GM18909 (cell line): ENCODE measurements at regions not wholly inside any gene's neighbourhood (a gene's known extent, or its start where the extent isn't known, plus 50 kb on each side); places are given as distances from the start of the nearest gene placed in this dataset.
"Not testable (repeated sequence)": the region's sequence is repeated elsewhere in the genome, so short reads cannot be mapped to it uniquely, and the experiment has no call there.

ENCODE experiments used
- ATAC-seq: cut with Tn5 transposase; IDR thresholded peaks from one replicate; pipeline ENCODE4 v1.9.1; 2021; ENCODE audit warnings: mild to moderate bottlenecking; ENCODE audit not compliant: unreplicated experiment, poor library complexity

GRCh38 chr2:215726070-215726469, 287.3 kb downstream of the MREG start:
- ATAC-seq, result no peak

- ATAC-seq, result no peak
Measured at GRCh38 chr2:215724146-215724545, 288.3 kb upstream of the FN1 start.

- ATAC-seq, result no peak
Measured at GRCh38 chr2:215723631-215724011, 287.8 kb upstream of the FN1 start.

GRCh38 chr2:215722986-215723630, 287.2 kb upstream of the FN1 start:
- ATAC-seq, result no peak

- ATAC-seq, result no peak
Measured at GRCh38 chr2:215722125-215722524, 286.3 kb upstream of the FN1 start.

GRCh38 chr2:215721515-215721914, 285.6 kb upstream of the FN1 start:
- not testable (repeated sequence) for ATAC-seq

- ATAC-seq, result no peak
Measured at GRCh38 chr2:215718890-215719289, 283.0 kb upstream of the FN1 start.

GRCh38 chr2:215718436-215718835, 282.6 kb upstream of the FN1 start:
- ATAC-seq, result no peak

- ATAC-seq, result no peak
Measured at GRCh38 chr2:215717501-215718381, 281.9 kb upstream of the FN1 start.

GRCh38 chr2:215716956-215717355, 281.1 kb upstream of the FN1 start:
- ATAC-seq, result no peak

- ATAC-seq, result no peak
Measured at GRCh38 chr2:215712871-215713790, 277.3 kb upstream of the FN1 start.

- ATAC-seq, result no peak
Measured at GRCh38 chr2:215712219-215712868, 276.5 kb upstream of the FN1 start.

- ATAC-seq, result no peak
Measured at GRCh38 chr2:215711471-215712034, 275.7 kb upstream of the FN1 start.

- no peak for ATAC-seq
Measured at GRCh38 chr2:215707608-215708007, 271.7 kb upstream of the FN1 start.

- no peak for ATAC-seq
Measured at GRCh38 chr2:215705771-215706361, 270.0 kb upstream of the FN1 start.

- no peak for ATAC-seq
Measured at GRCh38 chr2:215705281-215705680, 269.4 kb upstream of the FN1 start.

GRCh38 chr2:215702116-215702902, 266.4 kb upstream of the FN1 start:
- ATAC-seq, result no peak

GRCh38 chr2:215699700-215700538, 264.1 kb upstream of the FN1 start:
- ATAC-seq, result no peak
